Ammon's horn (tissue), 1 donor: ENCODE measurements at regions not wholly inside any gene's neighbourhood (a gene's known extent, or its start where the extent isn't known, plus 50 kb on each side); places are given as distances from the start of the nearest gene placed in this dataset.

ENCODE experiments used
- DNase-seq: peaks from one replicate; pipeline ENCODE4 v3.0.0-alpha.2; 2016; ENCODE audit warnings: low spot score

- no peak for DNase-seq
Measured at GRCh38 chr2:172329416-172329773, 98.0 kb upstream of the ITGA6 start.

GRCh38 chr2:172329774-172330671, 97.4 kb upstream of the ITGA6 start:
- no peak for DNase-seq

GRCh38 chr2:172332507-172332906, 94.9 kb upstream of the ITGA6 start:
- no peak for DNase-seq

GRCh38 chr2:172333235-172333977, 94.0 kb upstream of the ITGA6 start:
- peak; percentile 25 for DNase-seq

- DNase-seq, result no peak
Measured at GRCh38 chr2:172333978-172334330, 93.4 kb upstream of the ITGA6 start.

- DNase-seq, result no peak
Measured at GRCh38 chr2:172334988-172335387, 92.4 kb upstream of the ITGA6 start.

- DNase-seq, result no peak
Measured at GRCh38 chr2:172335736-172336135, 91.7 kb upstream of the ITGA6 start.

- no peak for DNase-seq
Measured at GRCh38 chr2:172336681-172337080, 90.7 kb upstream of the ITGA6 start.

GRCh38 chr2:172339371-172340010, 87.9 kb upstream of the ITGA6 start:
- DNase-seq, result peak; percentile 22

- DNase-seq, result no peak
Measured at GRCh38 chr2:172340394-172340793, 87.0 kb upstream of the ITGA6 start.

GRCh38 chr2:172342078-172342477, 85.3 kb upstream of the ITGA6 start:
- DNase-seq, result no peak

- DNase-seq, result no peak
Measured at GRCh38 chr2:172342611-172343010, 84.8 kb upstream of the ITGA6 start.

GRCh38 chr2:172344159-172344558, 83.2 kb upstream of the ITGA6 start:
- no peak for DNase-seq

- DNase-seq, result no peak
Measured at GRCh38 chr2:172345956-172346555, 81.3 kb upstream of the ITGA6 start.

- no peak for DNase-seq
Measured at GRCh38 chr2:172348555-172349288, 78.7 kb upstream of the ITGA6 start.

GRCh38 chr2:172350839-172351479, 76.4 kb upstream of the ITGA6 start:
- DNase-seq, result peak; percentile 71

GRCh38 chr2:172351586-172351985, 75.8 kb upstream of the ITGA6 start:
- DNase-seq, result no peak

GRCh38 chr2:172354347-172354746, 73.0 kb upstream of the ITGA6 start:
- no peak for DNase-seq

GRCh38 chr2:172357442-172357841, 69.9 kb upstream of the ITGA6 start:
- no peak for DNase-seq

GRCh38 chr2:172358691-172359556, 68.5 kb upstream of the ITGA6 start:
- peak; percentile 39 for DNase-seq
